ENCODE measurements at regions not wholly inside any gene's neighbourhood (a gene's known extent, or its start where the extent isn't known, plus 50 kb on each side); places are given as distances from the start of the nearest gene placed in this dataset.
"Not testable (repeated sequence)": the region's sequence is repeated elsewhere in the genome, so short reads cannot be mapped to it uniquely, and the experiment has no call there.

- no peak for DNase-seq (ENCODE audit: low read depth)
Observed at GRCh38 chr1:181213056-181213455, 124.6 kb downstream of the IER5 start.

GRCh38 chr1:181216591-181216994 is 128.1 kb downstream of the IER5 start:
- DNase-seq (ENCODE audit: low read depth): no peak
- no peak overlapping the region for H3K4me3 ChIP-seq (replicated peaks; ENCODE audit: low read depth, low read length)
- TF ChIP-seq, protein P1, sequence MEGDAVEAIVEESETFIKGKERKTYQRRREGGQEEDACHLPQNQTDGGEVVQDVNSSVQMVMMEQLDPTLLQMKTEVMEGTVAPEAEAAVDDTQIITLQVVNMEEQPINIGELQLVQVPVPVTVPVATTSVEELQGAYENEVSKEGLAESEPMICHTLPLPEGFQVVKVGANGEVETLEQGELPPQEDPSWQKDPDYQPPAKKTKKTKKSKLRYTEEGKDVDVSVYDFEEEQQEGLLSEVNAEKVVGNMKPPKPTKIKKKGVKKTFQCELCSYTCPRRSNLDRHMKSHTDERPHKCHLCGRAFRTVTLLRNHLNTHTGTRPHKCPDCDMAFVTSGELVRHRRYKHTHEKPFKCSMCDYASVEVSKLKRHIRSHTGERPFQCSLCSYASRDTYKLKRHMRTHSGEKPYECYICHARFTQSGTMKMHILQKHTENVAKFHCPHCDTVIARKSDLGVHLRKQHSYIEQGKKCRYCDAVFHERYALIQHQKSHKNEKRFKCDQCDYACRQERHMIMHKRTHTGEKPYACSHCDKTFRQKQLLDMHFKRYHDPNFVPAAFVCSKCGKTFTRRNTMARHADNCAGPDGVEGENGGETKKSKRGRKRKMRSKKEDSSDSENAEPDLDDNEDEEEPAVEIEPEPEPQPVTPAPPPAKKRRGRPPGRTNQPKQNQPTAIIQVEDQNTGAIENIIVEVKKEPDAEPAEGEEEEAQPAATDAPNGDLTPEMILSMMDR (IDR thresholded peaks at IDR 0.05; ENCODE audit: low read length, missing control alignments): no peak

More at GRCh38 chr1:181213056-181213455, 124.6 kb downstream of the IER5 start:
- H3K4me3 ChIP-seq (replicated peaks; ENCODE audit: low read depth, low read length): no peak overlapping the region
- TF ChIP-seq, protein P1 (IDR thresholded peaks at IDR 0.05; ENCODE audit: low read length, missing control alignments): no peak

DNA sequence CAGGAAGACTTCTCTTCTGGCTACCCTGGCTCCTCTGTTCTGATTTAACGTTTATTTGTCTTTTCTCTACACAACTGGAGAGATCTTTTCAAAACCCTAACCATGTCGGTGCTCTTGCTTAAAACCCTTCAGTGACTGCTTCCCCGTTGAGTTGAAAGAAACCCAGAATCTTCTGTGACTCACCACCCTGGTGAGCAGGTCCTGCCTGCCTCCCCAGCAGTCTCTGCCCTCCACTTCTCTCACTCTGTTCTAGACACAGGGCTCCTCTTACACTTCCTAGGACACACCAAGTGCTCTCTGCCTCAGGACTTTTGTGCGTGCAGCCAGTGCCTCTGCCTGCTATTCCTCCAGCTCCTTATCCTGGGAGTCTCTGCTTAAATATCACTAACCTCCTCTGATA is 131.4 kb downstream of the IER5 start:
- DNase-seq (ENCODE audit: low read depth): no peak
- H3K4me3 ChIP-seq (replicated peaks; ENCODE audit: low read depth, low read length): no peak overlapping the region
- TF ChIP-seq, protein P1 (IDR thresholded peaks at IDR 0.05; ENCODE audit: low read length, missing control alignments): no peak

DNA sequence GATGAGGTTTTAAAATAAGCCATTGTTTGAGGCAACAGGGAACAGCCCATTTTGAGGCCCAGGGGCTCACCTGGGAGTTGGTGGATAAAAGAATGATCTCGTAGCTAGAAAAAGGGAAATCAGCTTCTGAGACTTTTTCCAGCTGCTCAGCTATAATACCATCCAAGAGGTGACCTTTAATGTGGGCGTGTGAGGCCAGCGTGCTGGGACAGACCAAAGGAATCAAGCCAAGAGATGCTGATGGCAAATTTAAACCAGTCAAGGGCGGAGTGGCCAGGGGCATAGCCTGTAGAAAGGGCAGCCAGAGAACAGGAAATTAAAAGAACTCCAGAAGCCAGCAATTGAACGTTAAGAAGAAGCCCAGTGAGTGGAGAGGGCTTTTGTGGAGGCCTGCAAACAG is 132.6 kb downstream of the IER5 start:
- TF ChIP-seq, protein P1 (IDR thresholded peaks at IDR 0.05; ENCODE audit: low read length, missing control alignments): no peak
- no peak overlapping the region for H3K4me3 ChIP-seq (replicated peaks; ENCODE audit: low read depth, low read length)
- no peak for DNase-seq (ENCODE audit: low read depth)

GRCh38 chr1:181222972-181223505 is 134.5 kb downstream of the IER5 start:
- no peak overlapping the region for H3K4me3 ChIP-seq (replicated peaks; ENCODE audit: low read depth, low read length)
- DNase-seq (ENCODE audit: low read depth): no peak
- TF ChIP-seq, protein P1 (IDR thresholded peaks at IDR 0.05; ENCODE audit: low read length, missing control alignments): no peak

DNA sequence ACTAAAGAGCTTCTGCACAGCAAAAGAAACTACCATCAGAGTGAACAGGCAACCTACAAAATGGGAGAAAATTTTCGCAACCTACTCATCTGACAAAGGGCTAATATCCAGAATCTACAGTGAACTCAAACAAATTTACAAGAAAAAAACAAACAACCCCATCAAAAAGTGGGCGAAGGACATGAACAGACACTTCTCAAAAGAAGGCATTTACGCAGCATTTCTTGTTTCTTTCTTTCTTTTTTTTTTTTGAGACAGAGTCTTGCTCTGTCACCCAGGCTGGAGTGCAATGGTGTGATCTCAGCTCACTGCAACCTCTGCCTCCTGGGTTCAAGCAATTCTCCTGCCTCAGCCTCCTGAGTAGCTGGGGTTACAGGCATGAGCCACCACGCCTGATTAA is 138.2 kb downstream of the IER5 start:
- not testable (repeated sequence) for DNase-seq (ENCODE audit: low read depth)

DNA sequence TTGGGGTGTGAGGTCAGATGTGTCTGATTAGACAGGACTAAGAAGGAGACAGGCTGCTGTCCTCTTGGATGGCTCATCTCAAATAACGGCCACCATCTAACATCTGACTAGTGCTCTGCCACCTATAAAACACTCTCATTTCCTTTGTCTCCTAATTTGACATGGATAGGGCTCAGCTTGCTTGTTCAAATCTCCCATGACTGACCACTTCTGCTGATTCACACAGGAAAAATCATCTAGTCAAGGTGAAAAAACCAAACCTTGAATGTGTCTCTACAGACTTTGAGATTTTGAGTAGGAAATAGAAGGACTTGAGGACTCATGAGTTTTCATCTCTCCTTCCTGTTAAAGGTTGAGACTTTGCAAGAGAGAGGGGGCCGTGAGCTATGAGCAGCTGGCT is 150.6 kb downstream of the IER5 start:
- TF ChIP-seq, protein P1 (IDR thresholded peaks at IDR 0.05; ENCODE audit: low read length, missing control alignments): no peak

More for the DNA sequence above, 138.2 kb downstream of the IER5 start:
- not testable (repeated sequence) for H3K4me3 ChIP-seq (replicated peaks; ENCODE audit: low read depth, low read length)

GRCh38 chr1:181246320-181246719 is 157.8 kb downstream of the IER5 start:
- not testable (repeated sequence) for H3K4me3 ChIP-seq (replicated peaks; ENCODE audit: low read depth, low read length); DNase-seq (ENCODE audit: low read depth)

More for the DNA sequence above, 150.6 kb downstream of the IER5 start:
- no peak for DNase-seq (ENCODE audit: low read depth)
- no peak overlapping the region for H3K4me3 ChIP-seq (replicated peaks; ENCODE audit: low read depth, low read length)

DNA sequence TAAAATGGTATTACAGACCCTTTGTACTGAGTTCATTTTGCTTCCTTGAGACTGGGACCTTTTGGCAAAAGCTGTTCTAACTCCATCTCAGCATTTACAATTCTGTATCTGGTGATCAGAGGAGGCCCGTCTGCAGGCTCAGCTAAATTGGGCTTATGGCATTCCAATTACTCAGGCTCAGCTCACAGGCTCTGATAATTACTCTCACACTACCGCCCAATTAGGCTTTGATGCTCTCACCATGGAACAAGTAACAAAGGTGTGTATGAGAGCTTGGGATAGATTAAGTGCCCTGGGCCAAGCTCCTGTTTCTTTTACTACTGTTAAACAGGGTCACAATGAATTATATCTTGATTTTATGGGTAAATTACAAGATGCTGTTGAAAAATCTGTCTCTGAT is 159.9 kb downstream of the IER5 start:
- not testable (repeated sequence) for H3K4me3 ChIP-seq (replicated peaks; ENCODE audit: low read depth, low read length); DNase-seq (ENCODE audit: low read depth)
